ENCODE measurements at regions not wholly inside any gene's neighbourhood (a gene's known extent, or its start where the extent isn't known, plus 50 kb on each side); places are given as distances from the start of the nearest gene placed in this dataset.

- Histone ChIP-seq H4K20me1 (replicated peaks; ENCODE audit: control insufficient read depth, insufficient read depth, low read length) (no peaks in the 10 kb centered on the region), H3K27me3 (ENCODE audit: control insufficient read depth in 2 of 2, insufficient read depth in 2 of 2, low read length in 2 of 2) (no peaks in the 10 kb centered on the region), H3K9me3 (replicated peaks; ENCODE audit: control insufficient read depth, insufficient read depth, low read depth, low read length) (peaks cover 2% of the 10 kb centered on the region), H3K36me3 (ENCODE audit: control insufficient read depth, insufficient read depth, low read length) (no peaks in the 10 kb centered on the region), H3K4me1 (replicated peaks in 1 of 2; ENCODE audit: control insufficient read depth in 2 of 2, insufficient read depth in 2 of 2, low read length in 2 of 2) (no peaks in the 10 kb centered on the region), H2AFZ (ENCODE audit: low read depth, low read length) (no peak overlapping the region), H3K27ac (ENCODE audit: extremely low read depth, low read depth, low read length) (no peak overlapping the region), H3K4me2 (ENCODE audit: insufficient read depth, low read length) (no peak overlapping the region), H3K79me2 (ENCODE audit: control insufficient read depth, insufficient read depth, low read length) (no peaks in the 10 kb centered on the region), H3K4me3 (no peak overlapping the region), H3K9ac (ENCODE audit: insufficient read depth in 1 of 2, low read depth in 2 of 2, low read length in 2 of 2) (no peak overlapping the region), H3K9me1 (ENCODE audit: control insufficient read depth, insufficient read depth, low read length) (no peaks in the 10 kb centered on the region)
- no TSS peak for BruUV-seq (replicated peaks)
- FAIRE-seq (no peak), DNase-seq (ENCODE audit: extremely low read depth in 1 of 4, low spot score in 3 of 4) (no peak), ATAC-seq (no peak)
- TF ChIP-seq MYC (IDR thresholded peaks at IDR 0.05; ENCODE audit: low read depth, low read length) (no peak), MYC (CRISPR knock-in tag; IDR thresholded peaks at IDR 0.05; ENCODE audit: borderline replicate concordance, low read depth) (no peak), XRCC4 (IDR thresholded peaks at IDR 0.05; ENCODE audit: extremely low read depth, insufficient read depth, insufficient read length) (no peak), TRIM25 (IDR thresholded peaks at IDR 0.05; ENCODE audit: borderline replicate concordance) (no peak), ZNF212 (CRISPR knock-in tag; IDR thresholded peaks at IDR 0.05) (no peak), BACH1 (tag; IDR thresholded peaks at IDR 0.05) (no peak), TOE1 (IDR thresholded peaks at IDR 0.05; ENCODE audit: borderline replicate concordance) (no peak), TOE1 (CRISPR knock-in tag; IDR thresholded peaks at IDR 0.05; ENCODE audit: borderline replicate concordance, low read depth) (no peak), PML (IDR thresholded peaks at IDR 0.05; ENCODE audit: low read length) (no peak)
- TF ChIP-seq, protein P1, sequence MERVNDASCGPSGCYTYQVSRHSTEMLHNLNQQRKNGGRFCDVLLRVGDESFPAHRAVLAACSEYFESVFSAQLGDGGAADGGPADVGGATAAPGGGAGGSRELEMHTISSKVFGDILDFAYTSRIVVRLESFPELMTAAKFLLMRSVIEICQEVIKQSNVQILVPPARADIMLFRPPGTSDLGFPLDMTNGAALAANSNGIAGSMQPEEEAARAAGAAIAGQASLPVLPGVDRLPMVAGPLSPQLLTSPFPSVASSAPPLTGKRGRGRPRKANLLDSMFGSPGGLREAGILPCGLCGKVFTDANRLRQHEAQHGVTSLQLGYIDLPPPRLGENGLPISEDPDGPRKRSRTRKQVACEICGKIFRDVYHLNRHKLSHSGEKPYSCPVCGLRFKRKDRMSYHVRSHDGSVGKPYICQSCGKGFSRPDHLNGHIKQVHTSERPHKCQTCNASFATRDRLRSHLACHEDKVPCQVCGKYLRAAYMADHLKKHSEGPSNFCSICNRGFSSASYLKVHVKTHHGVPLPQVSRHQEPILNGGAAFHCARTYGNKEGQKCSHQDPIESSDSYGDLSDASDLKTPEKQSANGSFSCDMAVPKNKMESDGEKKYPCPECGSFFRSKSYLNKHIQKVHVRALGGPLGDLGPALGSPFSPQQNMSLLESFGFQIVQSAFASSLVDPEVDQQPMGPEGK (CRISPR knock-in tag; IDR thresholded peaks at IDR 0.05; ENCODE audit: borderline replicate concordance) = no peak
- TF ChIP-seq, protein P2, sequence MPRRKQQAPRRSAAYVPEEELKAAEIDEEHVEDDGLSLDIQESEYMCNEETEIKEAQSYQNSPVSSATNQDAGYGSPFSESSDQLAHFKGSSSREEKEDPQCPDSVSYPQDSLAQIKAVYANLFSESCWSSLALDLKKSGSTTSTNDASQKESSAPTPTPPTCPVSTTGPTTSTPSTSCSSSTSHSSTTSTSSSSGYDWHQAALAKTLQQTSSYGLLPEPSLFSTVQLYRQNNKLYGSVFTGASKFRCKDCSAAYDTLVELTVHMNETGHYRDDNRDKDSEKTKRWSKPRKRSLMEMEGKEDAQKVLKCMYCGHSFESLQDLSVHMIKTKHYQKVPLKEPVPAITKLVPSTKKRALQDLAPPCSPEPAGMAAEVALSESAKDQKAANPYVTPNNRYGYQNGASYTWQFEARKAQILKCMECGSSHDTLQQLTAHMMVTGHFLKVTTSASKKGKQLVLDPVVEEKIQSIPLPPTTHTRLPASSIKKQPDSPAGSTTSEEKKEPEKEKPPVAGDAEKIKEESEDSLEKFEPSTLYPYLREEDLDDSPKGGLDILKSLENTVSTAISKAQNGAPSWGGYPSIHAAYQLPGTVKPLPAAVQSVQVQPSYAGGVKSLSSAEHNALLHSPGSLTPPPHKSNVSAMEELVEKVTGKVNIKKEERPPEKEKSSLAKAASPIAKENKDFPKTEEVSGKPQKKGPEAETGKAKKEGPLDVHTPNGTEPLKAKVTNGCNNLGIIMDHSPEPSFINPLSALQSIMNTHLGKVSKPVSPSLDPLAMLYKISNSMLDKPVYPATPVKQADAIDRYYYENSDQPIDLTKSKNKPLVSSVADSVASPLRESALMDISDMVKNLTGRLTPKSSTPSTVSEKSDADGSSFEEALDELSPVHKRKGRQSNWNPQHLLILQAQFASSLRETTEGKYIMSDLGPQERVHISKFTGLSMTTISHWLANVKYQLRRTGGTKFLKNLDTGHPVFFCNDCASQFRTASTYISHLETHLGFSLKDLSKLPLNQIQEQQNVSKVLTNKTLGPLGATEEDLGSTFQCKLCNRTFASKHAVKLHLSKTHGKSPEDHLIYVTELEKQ (CRISPR knock-in tag; IDR thresholded peaks at IDR 0.05) = no peak
- TF ChIP-seq, protein P3, sequence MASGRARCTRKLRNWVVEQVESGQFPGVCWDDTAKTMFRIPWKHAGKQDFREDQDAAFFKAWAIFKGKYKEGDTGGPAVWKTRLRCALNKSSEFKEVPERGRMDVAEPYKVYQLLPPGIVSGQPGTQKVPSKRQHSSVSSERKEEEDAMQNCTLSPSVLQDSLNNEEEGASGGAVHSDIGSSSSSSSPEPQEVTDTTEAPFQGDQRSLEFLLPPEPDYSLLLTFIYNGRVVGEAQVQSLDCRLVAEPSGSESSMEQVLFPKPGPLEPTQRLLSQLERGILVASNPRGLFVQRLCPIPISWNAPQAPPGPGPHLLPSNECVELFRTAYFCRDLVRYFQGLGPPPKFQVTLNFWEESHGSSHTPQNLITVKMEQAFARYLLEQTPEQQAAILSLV (tag; IDR thresholded peaks at IDR 0.05) = no peak
- ChIA-PET POLR2A (interaction anchor here (1.9 kb wide), 1 partner anchor 25 kb away, joined by 10 read pairs; no protein-coding TSS in a partner anchor), CTCF (ENCODE audit: low intra/inter-chr PET ratio) (no interaction called here)
- in situ Hi-C loops (cut with MboI) (no loop called here), intact Hi-C loops (cut with micrococcal nuclease) (no loop called here)
- WGBS (ENCODE audit: insufficient coverage, low coverage, missing lambda C conversion rate) = 1% methylated on average over 5 of the region's 5 CpGs
Measured at GRCh38 chr17:43342589-43342890, 56.3 kb upstream of the ARL4D start.
